ENCODE measurements at regions not wholly inside any gene's neighbourhood (a gene's known extent, or its start where the extent isn't known, plus 50 kb on each side); places are given as distances from the start of the nearest gene placed in this dataset.

DNA sequence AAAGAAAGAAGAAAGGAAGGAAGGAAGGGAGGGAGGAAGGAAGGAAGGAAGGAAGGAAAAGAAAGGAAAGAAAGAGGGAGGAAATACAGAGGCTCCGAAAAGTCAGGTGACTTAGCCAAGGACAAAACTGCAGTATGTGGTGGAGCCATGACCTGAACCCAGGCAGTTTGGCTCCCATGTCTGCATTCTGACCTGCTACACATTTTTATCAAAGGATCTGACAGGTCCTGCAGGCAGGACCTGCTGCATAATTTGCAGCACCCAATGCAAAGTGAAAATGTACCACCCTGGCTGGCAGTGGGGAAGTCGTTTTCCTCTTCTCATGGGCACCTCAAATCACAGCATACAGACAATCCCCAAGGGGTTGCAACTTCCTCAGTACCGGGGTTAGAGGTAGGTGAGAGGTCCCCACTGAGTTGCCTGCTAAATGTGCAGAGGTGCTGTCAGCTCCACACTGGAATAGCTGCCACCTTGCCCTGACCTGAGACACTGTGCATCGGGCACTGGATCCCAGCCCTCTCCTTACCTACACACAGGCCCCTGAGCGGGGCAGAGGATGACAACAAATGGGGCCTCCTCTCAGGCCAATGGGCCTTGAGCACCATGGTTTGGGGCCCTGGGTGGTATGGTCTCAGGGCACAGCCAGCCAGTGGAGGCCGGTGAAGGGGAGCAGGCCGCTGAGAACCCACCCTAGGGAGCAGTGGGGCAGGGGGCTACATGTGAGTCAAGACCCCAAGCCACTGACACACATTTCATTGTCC, 175.1 kb downstream of the SHQ1 start:
- Histone ChIP-seq H3K4me2 (ENCODE audit: insufficient read depth in 1 of 2, low read depth in 2 of 2, low read length in 2 of 2) (no peak overlapping the region), H3K27me3 (replicated peaks in 1 of 4; ENCODE audit: control insufficient read depth in 3 of 4, extremely low read depth in 1 of 4, insufficient read depth in 3 of 4, low read length in 3 of 4) (no peaks in the 10 kb centered on the region), H3K27ac (ENCODE audit: low read depth, low read length) (no peak overlapping the region), H3K4ac (replicated peaks; ENCODE audit: insufficient read length, low read depth, low read length) (no peak overlapping the region), H2BK12ac (ENCODE audit: low read depth, low read length) (no peak overlapping the region), H3K79me1 (ENCODE audit: low read depth, low read length) (no peaks in the 10 kb centered on the region), H2BK120ac (replicated peaks; ENCODE audit: low read depth, low read length) (no peak overlapping the region), H4K91ac (replicated peaks; ENCODE audit: insufficient read length, low read length) (no peak overlapping the region), H2BK5ac (ENCODE audit: low read depth, low read length) (no peak overlapping the region), H3K23me2 (ENCODE audit: low read depth, low read length) (no peaks in the 10 kb centered on the region; the same call in 1 of the 2 replicates), H3K79me2 (ENCODE audit: control insufficient read depth in 1 of 2, insufficient read depth in 2 of 2, low read length in 2 of 2) (no peaks in the 10 kb centered on the region), H3K14ac (ENCODE audit: insufficient read length) (no peak overlapping the region), H3K23ac (ENCODE audit: insufficient read length) (no peak overlapping the region), H3K4me3 (ENCODE audit: extremely low read depth in 1 of 4, insufficient read depth in 2 of 4, low read depth in 3 of 4, low read length in 4 of 4) (no peak overlapping the region), H3K9ac (replicated peaks in 1 of 4; ENCODE audit: extremely low read depth in 1 of 4, low read depth in 3 of 4, low read length in 3 of 4) (no peak overlapping the region), H2BK15ac (ENCODE audit: low read length) (no peak overlapping the region), H4K5ac (ENCODE audit: insufficient read length, low read depth, low read length) (no peak overlapping the region), H4K20me1 (replicated peaks in 1 of 2; ENCODE audit: control insufficient read depth in 1 of 2, insufficient read depth in 2 of 2, low read length in 2 of 2) (no peaks in the 10 kb centered on the region), H3K56ac (replicated peaks; ENCODE audit: insufficient read length, low read depth, low read length) (no peak overlapping the region), H3K36me3 (ENCODE audit: control insufficient read depth in 2 of 4, insufficient read depth in 4 of 4, low read length in 3 of 4) (no peaks in the 10 kb centered on the region), H3K18ac (ENCODE audit: extremely low read depth, low read length) (no peak overlapping the region), H2AK5ac (ENCODE audit: low read depth, low read length) (no peak overlapping the region), H3K9me3 (ENCODE audit: insufficient read depth in 2 of 2, low read depth in 1 of 2, low read length in 1 of 2) (no peaks in the 10 kb centered on the region), H2BK20ac (ENCODE audit: low read length) (no peak overlapping the region), H2AFZ (ENCODE audit: low read length) (no peak overlapping the region), H3K4me1 (replicated peaks in 1 of 4; ENCODE audit: control insufficient read depth in 3 of 4, insufficient read depth in 4 of 4, low read length in 3 of 4) (no peaks in the 10 kb centered on the region), H4K8ac (ENCODE audit: extremely low read depth, insufficient read depth, low read length) (no peak overlapping the region)
- CTCF ChIA-PET (ENCODE audit: partially characterized antibody) = interaction anchor here (0.8 kb wide), 1 partner anchor 10 kb away, joined by 3 read pairs; no protein-coding TSS in a partner anchor
- DNase-seq (ENCODE audit: low read depth in 1 of 2, low spot score in 2 of 2) = no peak
- no peak for FAIRE-seq
- POLR2A ChIA-PET (ENCODE audit: partially characterized antibody) = no interaction called here
- 90% methylated on average over 5 of the region's 7 CpGs; no CpG with 5 or more reads in 1 of the 2 experiments for WGBS, 2 experiments (ENCODE audit: extremely low coverage in 1 of 2, insufficient coverage in 1 of 2, insufficient read length in 1 of 2, insufficient replicate concordance in 2 of 2, low coverage in 1 of 2, low lambda C conversion rate in 2 of 2, missing lambda C conversion rate in 1 of 2)
- TF ChIP-seq BCL11A (IDR thresholded peaks at IDR 0.05; ENCODE audit: low read depth in 2 of 2, low read length in 2 of 2) (no peak), HDAC6 (IDR thresholded peaks at IDR 0.05; ENCODE audit: low read depth, low read length) (no peak), SAP30 (IDR thresholded peaks at IDR 0.05; ENCODE audit: insufficient read depth, insufficient replicate concordance, low read length) (no peak), KDM1A (IDR thresholded peaks at IDR 0.05; ENCODE audit: borderline replicate concordance, low read length) (no peak), ASH2L (IDR thresholded peaks at IDR 0.05; ENCODE audit: low read length) (no peak), KDM5A (IDR thresholded peaks at IDR 0.05; ENCODE audit: low read length) (no peak), TAF7 (optimal IDR thresholded peaks at IDR 0.05; ENCODE audit: borderline replicate concordance, low read depth, low read length) (no peak)

Measured in H1 (cell line).